Thoracic aorta (tissue), 2 donors: ENCODE measurements at regions not wholly inside any gene's neighbourhood (a gene's known extent, or its start where the extent isn't known, plus 50 kb on each side); places are given as distances from the start of the nearest gene placed in this dataset.

Experiments used
- ATAC-seq: fragments of 150-250 bp; one replicate; pipeline ENCODE4 v1.8.0; 2017; ENCODE audit warnings: low read depth; ENCODE audit not compliant: insufficient number of reproducible peaks, low FRiP score
- DNase-seq: peaks from one replicate; pipeline ENCODE4 v3.0.0-alpha.2; 2020; ENCODE audit warnings: low spot score
- H3K27ac ChIP-seq, 2 donors: fragments of 200-600 bp; sonication (generic); 1 replicate in 1 of 2; 2 replicates in 1 of 2; pipeline ENCODE4 v1.5.1; 2016; ENCODE audit warnings: mild to moderate bottlenecking in 2 of 2, moderate library complexity in 2 of 2
- H3K27me3 ChIP-seq: fragments of 200-600 bp; sonication (generic); replicated peaks from 2 replicates; pipeline ENCODE4 v1.6.0; 2016; ENCODE audit warnings: mild to moderate bottlenecking; ENCODE audit not compliant: insufficient read depth
- H3K36me3 ChIP-seq: fragments of 200-600 bp; sonication (generic); one replicate; pipeline ENCODE4 v1.5.1; 2016
- H3K4me1 ChIP-seq, 2 donors: fragments of 200-600 bp; sonication (generic); 1 replicate in 1 of 2; 2 replicates in 1 of 2; pipeline versions ENCODE4 v1.5.1 to v1.6.0; 2016; ENCODE audit warnings: low read depth in 2 of 2, mild to moderate bottlenecking in 1 of 2; ENCODE audit not compliant: control insufficient read depth in 1 of 2
- H3K4me3 ChIP-seq: fragments of 200-600 bp; sonication (generic); 2 replicates; pipeline ENCODE4 v1.5.1; 2016; ENCODE audit warnings: mild to moderate bottlenecking
- H3K9me3 ChIP-seq: fragments of 200-600 bp; sonication (generic); 2 replicates; pipeline ENCODE4 v1.5.1; 2016
- CTCF ChIP-seq: fragments of 200-600 bp; sonication (generic); IDR thresholded peaks from one replicate; pipeline ENCODE4 v1.5.1; 2019; ENCODE audit warnings: antibody characterized with exemption

- H3K27me3 ChIP-seq = no peaks in the 10 kb centered on the region
- TF ChIP-seq CTCF = no peak
- ATAC-seq = no peak
- no peaks in the 10 kb centered on the region for H3K36me3 ChIP-seq
- H3K4me3 ChIP-seq = no peak overlapping the region
- H3K27ac ChIP-seq = no peak overlapping the region
- DNase-seq = no peak
- H3K4me1 ChIP-seq = peaks cover 0 to 2% of the 10 kb centered on the region in 2 donors
- no peaks in the 10 kb centered on the region for H3K9me3 ChIP-seq
These were observed 1542.8 kb downstream of the EFNA5 start for GRCh38 chr5:106127985-106128384.

GRCh38 chr5:106127341-106127781 lies 1543.4 kb downstream of the EFNA5 start:
- ATAC-seq = no peak
- TF ChIP-seq CTCF = no peak

DNA sequence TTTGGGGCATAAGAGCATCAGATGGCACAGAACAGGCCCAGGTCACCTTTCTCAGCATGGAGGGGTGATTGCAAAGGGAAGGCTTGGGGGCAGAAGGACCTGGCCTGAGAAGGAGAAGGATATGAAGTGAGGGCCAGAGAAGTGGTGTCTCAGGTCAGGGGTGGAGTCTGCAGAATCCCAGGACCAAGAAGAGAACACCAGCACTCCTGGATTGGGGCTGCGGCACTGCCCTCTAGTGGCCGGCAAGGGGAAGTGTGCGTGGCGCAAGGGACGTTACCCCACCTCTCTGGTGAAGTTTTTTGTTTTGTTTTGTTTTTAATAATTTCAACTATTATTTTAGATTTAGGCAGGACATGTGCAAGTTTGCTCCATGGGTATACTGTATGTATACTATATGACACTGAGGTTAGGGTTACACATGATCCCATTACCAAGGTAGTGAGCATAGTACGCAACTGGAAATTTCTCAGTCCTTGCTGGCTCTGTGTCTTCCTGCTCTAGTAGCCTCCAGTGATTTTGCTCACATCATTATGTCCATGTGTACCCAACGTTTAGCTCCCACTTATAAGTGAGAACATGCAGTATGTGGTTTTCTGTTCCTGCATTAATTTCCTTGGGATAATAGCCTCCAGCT lies 1548.6 kb downstream of the EFNA5 start:
- TF ChIP-seq CTCF = peak; percentile 24
- ATAC-seq = no peak
- Histone ChIP-seq H3K36me3 (no peaks in the 10 kb centered on the region), H3K9me3 (no peaks in the 10 kb centered on the region), H3K27me3 (no peaks in the 10 kb centered on the region), H3K4me3 (no peak overlapping the region), H3K4me1 (no peaks in the 10 kb centered on the region), H3K27ac (no peak overlapping the region)
- no peak for DNase-seq

More at GRCh38 chr5:106127341-106127781, 1543.4 kb downstream of the EFNA5 start:
- no peak for DNase-seq
- Histone ChIP-seq H3K36me3 (no peaks in the 10 kb centered on the region), H3K27ac (no peak overlapping the region), H3K4me3 (no peak overlapping the region), H3K27me3 (no peaks in the 10 kb centered on the region), H3K4me1 (peaks cover 0 to 2% of the 10 kb centered on the region in 2 donors), H3K9me3 (no peaks in the 10 kb centered on the region)

DNA sequence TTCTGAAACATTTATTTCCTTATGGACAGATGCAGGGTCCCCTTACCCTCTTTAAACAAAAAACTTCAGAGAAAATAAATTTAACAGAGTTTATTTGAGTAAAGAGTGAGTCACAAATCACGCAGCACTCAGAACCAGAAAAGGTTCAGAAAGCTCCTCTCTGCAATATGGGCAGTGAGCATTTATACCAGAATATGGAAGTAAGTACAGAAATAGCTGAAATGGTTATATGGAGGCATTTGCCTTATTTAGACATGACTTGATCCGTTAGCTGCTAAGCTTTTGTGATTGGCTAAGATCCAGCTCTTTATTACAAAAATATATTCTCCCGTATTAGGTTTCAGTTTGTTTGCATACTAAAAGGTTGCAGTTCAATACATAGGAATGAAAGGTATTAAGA lies 1554.1 kb downstream of the EFNA5 start:
- peak overlapping the region; percentile 18 for H3K4me3 ChIP-seq
- H3K36me3 ChIP-seq = no peaks in the 10 kb centered on the region
- H3K9me3 ChIP-seq = no peaks in the 10 kb centered on the region
- no peak overlapping the region for H3K27ac ChIP-seq
- DNase-seq (no peak), ATAC-seq (no peak)
- no peak for TF ChIP-seq CTCF
- H3K4me1 ChIP-seq = peaks cover 0 to 4% of the 10 kb centered on the region in 2 donors
- no peaks in the 10 kb centered on the region for H3K27me3 ChIP-seq

DNA sequence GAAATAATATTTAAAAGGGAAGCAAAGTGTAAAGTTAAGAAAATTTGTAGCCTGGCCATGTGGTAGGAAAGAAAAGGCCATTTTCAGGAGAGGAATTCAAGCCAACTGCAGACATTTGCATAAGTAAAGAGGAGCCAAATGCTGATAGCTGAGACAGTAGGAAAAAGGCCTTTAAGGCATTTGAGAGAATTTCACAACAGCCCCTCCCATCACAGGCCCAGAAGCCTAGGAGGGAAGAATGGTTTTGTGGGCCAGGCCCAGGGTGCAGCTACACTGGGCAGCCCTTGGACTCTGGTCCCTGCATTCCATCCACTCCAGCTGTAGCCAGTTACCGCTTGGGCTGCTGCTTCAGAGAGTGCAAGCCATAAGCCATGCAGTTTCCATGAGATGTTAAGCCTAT lies 1556.8 kb downstream of the EFNA5 start:
- no peak overlapping the region for H3K4me3 ChIP-seq
- ATAC-seq = no peak
- DNase-seq = no peak
- TF ChIP-seq CTCF = no peak
- no peaks in the 10 kb centered on the region for H3K9me3 ChIP-seq
- H3K27me3 ChIP-seq = no peaks in the 10 kb centered on the region
- peaks cover 0 to 4% of the 10 kb centered on the region in 2 donors for H3K4me1 ChIP-seq
- H3K36me3 ChIP-seq = no peaks in the 10 kb centered on the region
- H3K27ac ChIP-seq = no peak overlapping the region
